K562 (cell line): ENCODE measurements at regions not wholly inside any gene's neighbourhood (a gene's known extent, or its start where the extent isn't known, plus 50 kb on each side); places are given as distances from the start of the nearest gene placed in this dataset.

Experiments
- ATAC-seq: fragments of 200-7000 bp; cut with Tn5 transposase; 3 replicates; pipeline ENCODE4 v1.9.1; 2020; ENCODE audit warnings: moderate library complexity
- BruUV-seq: library from RNA; stranded (reverse); fragments of 400-500 nt; replicated peaks from 2 replicates; lab custom pipeline; 2021; lab: Mats Ljungman, UMichigan
- CTCF ChIA-PET: fragments of 300-600 bp; formaldehyde crosslinking; extraction: SDS; loops from one replicate; lab custom pipeline; 2021; ENCODE audit warnings: low intra/inter-chr PET ratio; lab: Yijun Ruan, JAX
- POLR2A ChIA-PET: fragments of 300-600, 350-650 bp; sonication (Branson Sonifier 250); formaldehyde crosslinking; extraction: SDS; loops from one replicate; lab custom pipeline; 2021; ENCODE audit warnings: antibody characterized with exemption, inconsistent platforms; lab: Yijun Ruan, JAX
- DNase-seq, 4 experiments: peaks; one replicate each; pipeline versions ENCODE4 v3.0.0 to v3.0.0-alpha.2; 2011 to 2018; ENCODE audit warnings: low spot score in 3 of 4, mixed read lengths in 3 of 4; ENCODE audit errors: extremely low read depth in 1 of 4
- FAIRE-seq: peaks from 2 replicates; lab custom pipeline; 2011; peaks lifted over from hg19 to GRCh38; lab: Jason Lieb, UNC
- H2AFZ ChIP-seq: 2 replicates; pipeline ENCODE4 v1.6.0; 2011; ENCODE audit warnings: low read depth, low read length, control low read depth, inconsistent platforms
- H3K27ac ChIP-seq: fragments of 200-600 bp; 3 replicates; pipeline ENCODE4 v1.8.0; 2011; ENCODE audit warnings: low read depth, mild to moderate bottlenecking, control low read depth, inconsistent platforms, low read length, moderate library complexity, mixed read lengths; ENCODE audit errors: extremely low read depth
- H3K27me3 ChIP-seq, 2 experiments: fragments of 300-600 bp in 1 of 2; 2 replicates in 1 of 2; 3 replicates in 1 of 2; pipeline versions ENCODE4 v1.6.0 to v1.8.0; 2011; ENCODE audit warnings: inconsistent platforms in 2 of 2, low read length in 2 of 2, mild to moderate bottlenecking in 1 of 2, mixed read lengths in 1 of 2, moderate library complexity in 1 of 2; ENCODE audit not compliant: control insufficient read depth in 2 of 2, insufficient read depth in 2 of 2
- H3K36me3 ChIP-seq: fragments of 300-600 bp; 3 replicates; pipeline ENCODE4 v1.8.0; 2011; ENCODE audit warnings: mild to moderate bottlenecking, low read length, inconsistent platforms; ENCODE audit not compliant: control insufficient read depth, insufficient read depth
- H3K4me1 ChIP-seq, 2 experiments: fragments of 200-600 bp in 1 of 2; replicated peaks in 1 of 2; 2 replicates in 1 of 2; 3 replicates in 1 of 2; pipeline versions ENCODE4 v1.5.1 to v1.8.0; 2011; ENCODE audit warnings: inconsistent platforms in 2 of 2, low read length in 2 of 2, mild to moderate bottlenecking in 1 of 2, mixed read lengths in 1 of 2, moderate library complexity in 1 of 2; ENCODE audit not compliant: control insufficient read depth in 2 of 2, insufficient read depth in 2 of 2
- H3K4me2 ChIP-seq: 2 replicates; pipeline ENCODE4 v1.6.1; 2011; ENCODE audit warnings: low read length, control low read depth, inconsistent platforms, mixed read lengths; ENCODE audit not compliant: insufficient read depth
- H3K4me3 ChIP-seq: fragments of 200-600 bp; sonication (generic), shearing (Covaris generic); 2 replicates; pipeline ENCODE4 v1.5.1; 2016; ENCODE audit warnings: control low read depth, inconsistent platforms
- H3K79me2 ChIP-seq: fragments of 200-600 bp; 3 replicates; pipeline ENCODE4 v1.8.0; 2011; ENCODE audit warnings: low read length, inconsistent platforms; ENCODE audit not compliant: control insufficient read depth, insufficient read depth
- H3K9ac ChIP-seq, 2 experiments: 2 replicates each; pipeline versions ENCODE4 v1.6.0 to v1.6.1; 2011; ENCODE audit warnings: low read depth in 2 of 2, low read length in 2 of 2, control low read depth in 1 of 2, inconsistent platforms in 1 of 2, mild to moderate bottlenecking in 1 of 2, mixed read lengths in 1 of 2; ENCODE audit not compliant: insufficient read depth in 1 of 2
- H3K9me1 ChIP-seq: one replicate; pipeline ENCODE4 v1.6.0; 2011; ENCODE audit warnings: inconsistent platforms, mild to moderate bottlenecking, low read length, moderate library complexity; ENCODE audit not compliant: control insufficient read depth, insufficient read depth
- H3K9me3 ChIP-seq: replicated peaks from 2 replicates; pipeline ENCODE4 v1.5.1; 2011; ENCODE audit warnings: low read depth, low read length, inconsistent platforms; ENCODE audit not compliant: control insufficient read depth, insufficient read depth
- H4K20me1 ChIP-seq: replicated peaks from 2 replicates; pipeline ENCODE4 v1.6.1; 2011; ENCODE audit warnings: low read length, inconsistent platforms, mixed read lengths; ENCODE audit not compliant: control insufficient read depth, insufficient read depth
- ATF1 ChIP-seq, 2 experiments: fragments of 450-650 bp in 1 of 2; IDR thresholded peaks; 2 replicates each; pipeline ENCODE4 v1.6.1; 2016; ENCODE audit warnings: missing compliant biosample characterization in 1 of 2, missing genetic modification characterization in 1 of 2
- BRF1 ChIP-seq: IDR thresholded peaks from 3 replicates; pipeline ENCODE4 v1.6.1; 2011; ENCODE audit warnings: borderline replicate concordance, mild to moderate bottlenecking; ENCODE audit not compliant: insufficient read length; ENCODE audit errors: extremely low read depth
- CTBP1 ChIP-seq: fragments of 450-650 bp; IDR thresholded peaks from 2 replicates; pipeline ENCODE4 v1.6.1; 2016; ENCODE audit warnings: borderline replicate concordance
- DNMT1 ChIP-seq: fragments of 450-650 bp; IDR thresholded peaks from 2 replicates; pipeline ENCODE4 v1.6.1; 2016; ENCODE audit warnings: antibody characterized with exemption, mild to moderate bottlenecking
- GATAD2A ChIP-seq: fragments of 450-650 bp; IDR thresholded peaks from 2 replicates; pipeline ENCODE4 v1.6.1; 2017
- MCM3 ChIP-seq: fragments of 450-650 bp; IDR thresholded peaks from 2 replicates; pipeline ENCODE4 v1.6.1; 2016
- MTA2 ChIP-seq: fragments of 450-650 bp; IDR thresholded peaks from 2 replicates; pipeline ENCODE4 v1.6.1; 2016; ENCODE audit warnings: low read depth
- RAD51 ChIP-seq: fragments of 450-650 bp; IDR thresholded peaks from 2 replicates; pipeline ENCODE4 v1.7.1; 2016; ENCODE audit warnings: low read depth, mild to moderate bottlenecking, borderline replicate concordance
- RBM15 ChIP-seq: fragments of 200-400 bp; formaldehyde crosslinking; IDR thresholded peaks from 2 replicates; pipeline ENCODE4 v1.6.1; 2018; ENCODE audit warnings: mild to moderate bottlenecking, low read length, moderate library complexity; ENCODE audit not compliant: insufficient read depth
- RBM34 ChIP-seq: fragments of 200-400 bp; formaldehyde crosslinking; IDR thresholded peaks from 2 replicates; pipeline ENCODE4 v1.6.1; 2018; ENCODE audit warnings: low read length, borderline replicate concordance; ENCODE audit not compliant: insufficient read depth
- ZBTB34 ChIP-seq: fragments of 250-450 bp; sonication (Bioruptor Pico); IDR thresholded peaks from 2 replicates; pipeline ENCODE4 v1.8.0; 2021; ENCODE audit warnings: mild to moderate bottlenecking, moderate library complexity
- ZFP1 ChIP-seq: fragments of 450-650 bp; formaldehyde crosslinking; IDR thresholded peaks from 2 replicates; pipeline ENCODE4 v1.4.0; 2020; ENCODE audit warnings: mild to moderate bottlenecking, mixed read lengths
- ZNF316 ChIP-seq: fragments of 450-650 bp; IDR thresholded peaks from 2 replicates; pipeline ENCODE4 v1.6.1; 2016
- ZNF57 ChIP-seq: fragments of 450-650 bp; formaldehyde crosslinking; IDR thresholded peaks from 2 replicates; pipeline ENCODE4 v1.4.0; 2020; ENCODE audit warnings: mild to moderate bottlenecking, moderate library complexity
- WGBS: fragments of 100-300 bp; shearing (Covaris generic); methylation state at CpG from one replicate; pipeline ENCODE4 v1.1.6; 2016; ENCODE audit warnings: low coverage, mixed read lengths; ENCODE audit not compliant: insufficient coverage; ENCODE audit errors: missing lambda C conversion rate; 5-methylcytosine and 5-hydroxymethylcytosine counted together
- in situ Hi-C: fragments of 300-500 bp; cut with MboI; formaldehyde crosslinking; loops from 4 replicates; pipeline ENCODE4 v1.15.0; 2018; ENCODE audit warnings: inconsistent platforms, mixed read lengths
- intact Hi-C: fragments of 100-400 bp; cut with micrococcal nuclease; formaldehyde crosslinking; loops from 2 replicates; pipeline ENCODE4 v1.14.2; 2022
- TF ChIP-seq, protein P1 (sequence below): sonication (generic); formaldehyde crosslinking; IDR thresholded peaks from 2 replicates; pipeline ENCODE4 v1.8.1; 2023; ENCODE audit warnings: mild to moderate bottlenecking, missing genetic modification reagents, moderate library complexity

GRCh38 chr9:11039006-11039405 lies 426.2 kb upstream of the PTPRD start:
- no peaks in the 10 kb centered on the region for H4K20me1 ChIP-seq
- H3K79me2 ChIP-seq: no peaks in the 10 kb centered on the region
- no peak overlapping the region for H3K4me2 ChIP-seq
- no peaks in the 10 kb centered on the region for H3K9me3 ChIP-seq
- H3K27me3 ChIP-seq: no peaks in the 10 kb centered on the region
- TF ChIP-seq RBM34 (no peak), DNMT1 (no peak), GATAD2A (no peak), ZNF316 (no peak), ZFP1 (CRISPR knock-in tag) (no peak), ZBTB34 (CRISPR knock-in tag) (no peak), RAD51 (no peak), MCM3 (no peak), MTA2 (no peak), CTBP1 (no peak), RBM15 (no peak), ATF1 (CRISPR knock-in tag; IDR thresholded peaks at IDR 0.05) (no peak), ATF1 (tag; IDR thresholded peaks at IDR 0.05) (no peak), BRF1 (no peak), ZNF57 (no peak)
- TF ChIP-seq, protein P1, sequence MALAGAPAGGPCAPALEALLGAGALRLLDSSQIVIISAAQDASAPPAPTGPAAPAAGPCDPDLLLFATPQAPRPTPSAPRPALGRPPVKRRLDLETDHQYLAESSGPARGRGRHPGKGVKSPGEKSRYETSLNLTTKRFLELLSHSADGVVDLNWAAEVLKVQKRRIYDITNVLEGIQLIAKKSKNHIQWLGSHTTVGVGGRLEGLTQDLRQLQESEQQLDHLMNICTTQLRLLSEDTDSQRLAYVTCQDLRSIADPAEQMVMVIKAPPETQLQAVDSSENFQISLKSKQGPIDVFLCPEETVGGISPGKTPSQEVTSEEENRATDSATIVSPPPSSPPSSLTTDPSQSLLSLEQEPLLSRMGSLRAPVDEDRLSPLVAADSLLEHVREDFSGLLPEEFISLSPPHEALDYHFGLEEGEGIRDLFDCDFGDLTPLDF: no peak
- no peak overlapping the region for H3K27ac ChIP-seq
- H3K9me1 ChIP-seq: no peaks in the 10 kb centered on the region
- H3K4me3 ChIP-seq: no peak overlapping the region
- DNase-seq (no peak), ATAC-seq (no peak), FAIRE-seq (no peak)
- no peak overlapping the region for H3K9ac ChIP-seq
- intact Hi-C loops: no loop called here
- in situ Hi-C loops: no loop called here
- H3K36me3 ChIP-seq: no peaks in the 10 kb centered on the region
- BruUV-seq: no TSS peak
- WGBS: 79% methylated on average over 3 of the region's 5 CpGs
- ChIA-PET POLR2A (no interaction called here), CTCF (no interaction called here)
- H2AFZ ChIP-seq: no peak overlapping the region
- no peaks in the 10 kb centered on the region for H3K4me1 ChIP-seq
